ENCODE measurements at regions not wholly inside any gene's neighbourhood (a gene's known extent, or its start where the extent isn't known, plus 50 kb on each side); places are given as distances from the start of the nearest gene placed in this dataset.

GRCh38 chr2:67773851-67774250 lies 289.0 kb downstream of the C1D start:
- TF ChIP-seq, protein P1, sequence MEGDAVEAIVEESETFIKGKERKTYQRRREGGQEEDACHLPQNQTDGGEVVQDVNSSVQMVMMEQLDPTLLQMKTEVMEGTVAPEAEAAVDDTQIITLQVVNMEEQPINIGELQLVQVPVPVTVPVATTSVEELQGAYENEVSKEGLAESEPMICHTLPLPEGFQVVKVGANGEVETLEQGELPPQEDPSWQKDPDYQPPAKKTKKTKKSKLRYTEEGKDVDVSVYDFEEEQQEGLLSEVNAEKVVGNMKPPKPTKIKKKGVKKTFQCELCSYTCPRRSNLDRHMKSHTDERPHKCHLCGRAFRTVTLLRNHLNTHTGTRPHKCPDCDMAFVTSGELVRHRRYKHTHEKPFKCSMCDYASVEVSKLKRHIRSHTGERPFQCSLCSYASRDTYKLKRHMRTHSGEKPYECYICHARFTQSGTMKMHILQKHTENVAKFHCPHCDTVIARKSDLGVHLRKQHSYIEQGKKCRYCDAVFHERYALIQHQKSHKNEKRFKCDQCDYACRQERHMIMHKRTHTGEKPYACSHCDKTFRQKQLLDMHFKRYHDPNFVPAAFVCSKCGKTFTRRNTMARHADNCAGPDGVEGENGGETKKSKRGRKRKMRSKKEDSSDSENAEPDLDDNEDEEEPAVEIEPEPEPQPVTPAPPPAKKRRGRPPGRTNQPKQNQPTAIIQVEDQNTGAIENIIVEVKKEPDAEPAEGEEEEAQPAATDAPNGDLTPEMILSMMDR (IDR thresholded peaks at IDR 0.05): no peak
- no peak for TF ChIP-seq POLR2A (IDR thresholded peaks at IDR 0.05)
- no peak for TF ChIP-seq EP300 (IDR thresholded peaks at IDR 0.05)

Data from tibial nerve (tissue), 4 donors.